ENCODE measurements at regions not wholly inside any gene's neighbourhood (a gene's known extent, or its start where the extent isn't known, plus 50 kb on each side); places are given as distances from the start of the nearest gene placed in this dataset.

- TF ChIP-seq, protein P1, sequence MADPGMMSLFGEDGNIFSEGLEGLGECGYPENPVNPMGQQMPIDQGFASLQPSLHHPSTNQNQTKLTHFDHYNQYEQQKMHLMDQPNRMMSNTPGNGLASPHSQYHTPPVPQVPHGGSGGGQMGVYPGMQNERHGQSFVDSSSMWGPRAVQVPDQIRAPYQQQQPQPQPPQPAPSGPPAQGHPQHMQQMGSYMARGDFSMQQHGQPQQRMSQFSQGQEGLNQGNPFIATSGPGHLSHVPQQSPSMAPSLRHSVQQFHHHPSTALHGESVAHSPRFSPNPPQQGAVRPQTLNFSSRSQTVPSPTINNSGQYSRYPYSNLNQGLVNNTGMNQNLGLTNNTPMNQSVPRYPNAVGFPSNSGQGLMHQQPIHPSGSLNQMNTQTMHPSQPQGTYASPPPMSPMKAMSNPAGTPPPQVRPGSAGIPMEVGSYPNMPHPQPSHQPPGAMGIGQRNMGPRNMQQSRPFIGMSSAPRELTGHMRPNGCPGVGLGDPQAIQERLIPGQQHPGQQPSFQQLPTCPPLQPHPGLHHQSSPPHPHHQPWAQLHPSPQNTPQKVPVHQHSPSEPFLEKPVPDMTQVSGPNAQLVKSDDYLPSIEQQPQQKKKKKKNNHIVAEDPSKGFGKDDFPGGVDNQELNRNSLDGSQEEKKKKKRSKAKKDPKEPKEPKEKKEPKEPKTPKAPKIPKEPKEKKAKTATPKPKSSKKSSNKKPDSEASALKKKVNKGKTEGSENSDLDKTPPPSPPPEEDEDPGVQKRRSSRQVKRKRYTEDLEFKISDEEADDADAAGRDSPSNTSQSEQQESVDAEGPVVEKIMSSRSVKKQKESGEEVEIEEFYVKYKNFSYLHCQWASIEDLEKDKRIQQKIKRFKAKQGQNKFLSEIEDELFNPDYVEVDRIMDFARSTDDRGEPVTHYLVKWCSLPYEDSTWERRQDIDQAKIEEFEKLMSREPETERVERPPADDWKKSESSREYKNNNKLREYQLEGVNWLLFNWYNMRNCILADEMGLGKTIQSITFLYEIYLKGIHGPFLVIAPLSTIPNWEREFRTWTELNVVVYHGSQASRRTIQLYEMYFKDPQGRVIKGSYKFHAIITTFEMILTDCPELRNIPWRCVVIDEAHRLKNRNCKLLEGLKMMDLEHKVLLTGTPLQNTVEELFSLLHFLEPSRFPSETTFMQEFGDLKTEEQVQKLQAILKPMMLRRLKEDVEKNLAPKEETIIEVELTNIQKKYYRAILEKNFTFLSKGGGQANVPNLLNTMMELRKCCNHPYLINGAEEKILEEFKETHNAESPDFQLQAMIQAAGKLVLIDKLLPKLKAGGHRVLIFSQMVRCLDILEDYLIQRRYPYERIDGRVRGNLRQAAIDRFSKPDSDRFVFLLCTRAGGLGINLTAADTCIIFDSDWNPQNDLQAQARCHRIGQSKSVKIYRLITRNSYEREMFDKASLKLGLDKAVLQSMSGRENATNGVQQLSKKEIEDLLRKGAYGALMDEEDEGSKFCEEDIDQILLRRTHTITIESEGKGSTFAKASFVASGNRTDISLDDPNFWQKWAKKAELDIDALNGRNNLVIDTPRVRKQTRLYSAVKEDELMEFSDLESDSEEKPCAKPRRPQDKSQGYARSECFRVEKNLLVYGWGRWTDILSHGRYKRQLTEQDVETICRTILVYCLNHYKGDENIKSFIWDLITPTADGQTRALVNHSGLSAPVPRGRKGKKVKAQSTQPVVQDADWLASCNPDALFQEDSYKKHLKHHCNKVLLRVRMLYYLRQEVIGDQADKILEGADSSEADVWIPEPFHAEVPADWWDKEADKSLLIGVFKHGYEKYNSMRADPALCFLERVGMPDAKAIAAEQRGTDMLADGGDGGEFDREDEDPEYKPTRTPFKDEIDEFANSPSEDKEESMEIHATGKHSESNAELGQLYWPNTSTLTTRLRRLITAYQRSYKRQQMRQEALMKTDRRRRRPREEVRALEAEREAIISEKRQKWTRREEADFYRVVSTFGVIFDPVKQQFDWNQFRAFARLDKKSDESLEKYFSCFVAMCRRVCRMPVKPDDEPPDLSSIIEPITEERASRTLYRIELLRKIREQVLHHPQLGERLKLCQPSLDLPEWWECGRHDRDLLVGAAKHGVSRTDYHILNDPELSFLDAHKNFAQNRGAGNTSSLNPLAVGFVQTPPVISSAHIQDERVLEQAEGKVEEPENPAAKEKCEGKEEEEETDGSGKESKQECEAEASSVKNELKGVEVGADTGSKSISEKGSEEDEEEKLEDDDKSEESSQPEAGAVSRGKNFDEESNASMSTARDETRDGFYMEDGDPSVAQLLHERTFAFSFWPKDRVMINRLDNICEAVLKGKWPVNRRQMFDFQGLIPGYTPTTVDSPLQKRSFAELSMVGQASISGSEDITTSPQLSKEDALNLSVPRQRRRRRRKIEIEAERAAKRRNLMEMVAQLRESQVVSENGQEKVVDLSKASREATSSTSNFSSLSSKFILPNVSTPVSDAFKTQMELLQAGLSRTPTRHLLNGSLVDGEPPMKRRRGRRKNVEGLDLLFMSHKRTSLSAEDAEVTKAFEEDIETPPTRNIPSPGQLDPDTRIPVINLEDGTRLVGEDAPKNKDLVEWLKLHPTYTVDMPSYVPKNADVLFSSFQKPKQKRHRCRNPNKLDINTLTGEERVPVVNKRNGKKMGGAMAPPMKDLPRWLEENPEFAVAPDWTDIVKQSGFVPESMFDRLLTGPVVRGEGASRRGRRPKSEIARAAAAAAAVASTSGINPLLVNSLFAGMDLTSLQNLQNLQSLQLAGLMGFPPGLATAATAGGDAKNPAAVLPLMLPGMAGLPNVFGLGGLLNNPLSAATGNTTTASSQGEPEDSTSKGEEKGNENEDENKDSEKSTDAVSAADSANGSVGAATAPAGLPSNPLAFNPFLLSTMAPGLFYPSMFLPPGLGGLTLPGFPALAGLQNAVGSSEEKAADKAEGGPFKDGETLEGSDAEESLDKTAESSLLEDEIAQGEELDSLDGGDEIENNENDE (IDR thresholded peaks at IDR 0.05; ENCODE audit: insufficient replicate concordance, low read length): no peak
- TF ChIP-seq, protein P2, sequence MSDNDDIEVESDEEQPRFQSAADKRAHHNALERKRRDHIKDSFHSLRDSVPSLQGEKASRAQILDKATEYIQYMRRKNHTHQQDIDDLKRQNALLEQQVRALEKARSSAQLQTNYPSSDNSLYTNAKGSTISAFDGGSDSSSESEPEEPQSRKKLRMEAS (IDR thresholded peaks at IDR 0.05): no peak
- TF ChIP-seq TEAD4 (IDR thresholded peaks at IDR 0.05; ENCODE audit: low read depth, low read length) (no peak), MAFK (IDR thresholded peaks at IDR 0.05; ENCODE audit: low read depth, low read length) (no peak), SP4 (IDR thresholded peaks at IDR 0.05; ENCODE audit: low read length) (no peak), CTBP2 (IDR thresholded peaks at IDR 0.05; ENCODE audit: borderline replicate concordance, insufficient read depth, insufficient read length, low read length) (no peak), NRF1 (IDR thresholded peaks at IDR 0.05; ENCODE audit: low read depth, low read length) (no peak), FOSL1 (IDR thresholded peaks at IDR 0.05; ENCODE audit: insufficient read depth, low read depth, low read length) (no peak), EP300 (IDR thresholded peaks at IDR 0.05; ENCODE audit: borderline replicate concordance in 1 of 2, low read depth in 2 of 2, low read length in 2 of 2) (no peak)
Measured at GRCh38 chr3:18126772-18127171, 298.4 kb downstream of the SATB1 start (continued).

Measured in H1 (cell line).